Endothelial cell (in vitro differentiated cells): ENCODE measurements at regions not wholly inside any gene's neighbourhood (a gene's known extent, or its start where the extent isn't known, plus 50 kb on each side); places are given as distances from the start of the nearest gene placed in this dataset.

Experiments used
- DNase-seq: peaks from one replicate; pipeline ENCODE4 v3.0.0; 2021; ENCODE audit warnings: low spot score
- H3K27ac Mint-ChIP-seq: one replicate; pipeline ENCODE4 v1.8.0; 2021; ENCODE audit warnings: mixed read lengths, inconsistent platforms; ENCODE audit not compliant: unreplicated experiment
- H3K27me3 Mint-ChIP-seq: one replicate; pipeline ENCODE4 v1.8.0; 2021; ENCODE audit warnings: mild to moderate bottlenecking, moderate library complexity, mixed read lengths, inconsistent platforms; ENCODE audit not compliant: unreplicated experiment
- H3K36me3 Mint-ChIP-seq: one replicate; pipeline ENCODE4 v1.8.0; 2021; ENCODE audit warnings: mild to moderate bottlenecking, low read depth, mixed read lengths, inconsistent platforms; ENCODE audit not compliant: unreplicated experiment
- H3K4me1 Mint-ChIP-seq: one replicate; pipeline ENCODE4 v1.8.0; 2021; ENCODE audit warnings: mild to moderate bottlenecking, mixed read lengths, inconsistent platforms; ENCODE audit not compliant: unreplicated experiment
- H3K4me3 Mint-ChIP-seq: one replicate; pipeline ENCODE4 v1.8.0; 2021; ENCODE audit warnings: mild to moderate bottlenecking, mixed read lengths, inconsistent platforms; ENCODE audit not compliant: unreplicated experiment
- H3K9me3 Mint-ChIP-seq: one replicate; pipeline ENCODE4 v1.8.0; 2021; ENCODE audit warnings: mixed read lengths, inconsistent platforms; ENCODE audit not compliant: unreplicated experiment
- CTCF ChIP-seq: fragments of 200-600 bp; sonication (generic); IDR thresholded peaks from one replicate; pipeline ENCODE4 v1.5.0; 2021; ENCODE audit warnings: antibody characterized with exemption; ENCODE audit not compliant: unreplicated experiment

GRCh38 chr22:22814666-22815396, 72.8 kb upstream of the IGLL5 start:
- Mint-ChIP-seq H3K4me3 (no peak overlapping the region), H3K27me3 (no peaks in the 10 kb centered on the region), H3K36me3 (no peaks in the 10 kb centered on the region), H3K9me3 (no peaks in the 10 kb centered on the region), H3K27ac (no peak overlapping the region), H3K4me1 (peaks cover 3% of the 10 kb centered on the region)
- TF ChIP-seq CTCF = no peak
- DNase-seq = no peak

- Mint-ChIP-seq H3K27me3 (peaks cover under 1% of the 10 kb centered on the region), H3K9me3 (no peaks in the 10 kb centered on the region), H3K4me1 (peaks cover 3% of the 10 kb centered on the region), H3K36me3 (no peaks in the 10 kb centered on the region), H3K27ac (no peak overlapping the region), H3K4me3 (no peak overlapping the region)
- DNase-seq = no peak
- TF ChIP-seq CTCF = no peak
These were observed 72.0 kb upstream of the IGLL5 start for GRCh38 chr22:22815397-22816170.

GRCh38 chr22:22816171-22816514, 71.5 kb upstream of the IGLL5 start:
- no peak for DNase-seq
- H3K9me3 Mint-ChIP-seq = no peaks in the 10 kb centered on the region
- TF ChIP-seq CTCF = no peak
- H3K27me3 Mint-ChIP-seq = peaks cover 3% of the 10 kb centered on the region
- H3K4me1 Mint-ChIP-seq = peaks cover 3% of the 10 kb centered on the region
- H3K36me3 Mint-ChIP-seq = no peaks in the 10 kb centered on the region
- H3K27ac Mint-ChIP-seq = no peak overlapping the region
- H3K4me3 Mint-ChIP-seq = no peak overlapping the region

- Mint-ChIP-seq H3K27me3 (peaks cover 3% of the 10 kb centered on the region), H3K36me3 (no peaks in the 10 kb centered on the region), H3K4me1 (peaks cover 3% of the 10 kb centered on the region), H3K4me3 (no peak overlapping the region), H3K9me3 (no peaks in the 10 kb centered on the region), H3K27ac (no peak overlapping the region)
- DNase-seq = no peak
- no peak for TF ChIP-seq CTCF
These were observed 70.7 kb upstream of the IGLL5 start for GRCh38 chr22:22816766-22817410.
